HCT116 (cell line): ENCODE measurements at regions not wholly inside any gene's neighbourhood (a gene's known extent, or its start where the extent isn't known, plus 50 kb on each side); places are given as distances from the start of the nearest gene placed in this dataset.

ENCODE experiments used
- POLR2AphosphoS5 ChIP-seq: IDR thresholded peaks from 2 replicates; pipeline ENCODE4 v1.6.1; 2011; ENCODE audit warnings: mild to moderate bottlenecking, low read depth, low read length, moderate library complexity
- TF ChIP-seq, protein P1 (sequence below), 3 experiments: fragments of 200-600 bp in 1 of 3; sonication (generic) in 1 of 3; IDR thresholded peaks in 2 of 3; conservative IDR thresholded peaks in 1 of 3; 2 replicates each; pipeline ENCODE4 v1.5.1; 2012 to 2017; ENCODE audit warnings: low read depth in 2 of 3, low read length in 2 of 3, antibody characterized with exemption in 1 of 3, borderline replicate concordance in 1 of 3, control low read depth in 1 of 3, mild to moderate bottlenecking in 1 of 3, mixed read lengths in 1 of 3, mixed run types in 1 of 3, moderate library complexity in 1 of 3; ENCODE audit not compliant: insufficient read depth in 1 of 3

GRCh38 chr12:78795934-78796445 is 68.6 kb upstream of the SYT1 start:
- no peak for TF ChIP-seq POLR2AphosphoS5
- TF ChIP-seq, protein P1, sequence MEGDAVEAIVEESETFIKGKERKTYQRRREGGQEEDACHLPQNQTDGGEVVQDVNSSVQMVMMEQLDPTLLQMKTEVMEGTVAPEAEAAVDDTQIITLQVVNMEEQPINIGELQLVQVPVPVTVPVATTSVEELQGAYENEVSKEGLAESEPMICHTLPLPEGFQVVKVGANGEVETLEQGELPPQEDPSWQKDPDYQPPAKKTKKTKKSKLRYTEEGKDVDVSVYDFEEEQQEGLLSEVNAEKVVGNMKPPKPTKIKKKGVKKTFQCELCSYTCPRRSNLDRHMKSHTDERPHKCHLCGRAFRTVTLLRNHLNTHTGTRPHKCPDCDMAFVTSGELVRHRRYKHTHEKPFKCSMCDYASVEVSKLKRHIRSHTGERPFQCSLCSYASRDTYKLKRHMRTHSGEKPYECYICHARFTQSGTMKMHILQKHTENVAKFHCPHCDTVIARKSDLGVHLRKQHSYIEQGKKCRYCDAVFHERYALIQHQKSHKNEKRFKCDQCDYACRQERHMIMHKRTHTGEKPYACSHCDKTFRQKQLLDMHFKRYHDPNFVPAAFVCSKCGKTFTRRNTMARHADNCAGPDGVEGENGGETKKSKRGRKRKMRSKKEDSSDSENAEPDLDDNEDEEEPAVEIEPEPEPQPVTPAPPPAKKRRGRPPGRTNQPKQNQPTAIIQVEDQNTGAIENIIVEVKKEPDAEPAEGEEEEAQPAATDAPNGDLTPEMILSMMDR (IDR thresholded peaks at IDR 0.05 in 2 of 3, conservative IDR thresholded peaks at IDR 0.05 in 1 of 3; ENCODE audit: borderline replicate concordance in 1 of 3, insufficient read depth in 1 of 3, low read depth in 2 of 3, low read length in 2 of 3), result no peak
